OCI-LY3 (cell line): ENCODE measurements at regions not wholly inside any gene's neighbourhood (a gene's known extent, or its start where the extent isn't known, plus 50 kb on each side); places are given as distances from the start of the nearest gene placed in this dataset.

Experiments used
- EZH2phosphoT487 ChIP-seq: fragments of 200-600 bp; shearing (Covaris generic); IDR thresholded peaks from 2 replicates; pipeline ENCODE4 v1.6.1; 2018; ENCODE audit warnings: antibody characterized with exemption, mixed run types, low read depth
- TF ChIP-seq, protein P1 (sequence below): fragments of 200-600, 300-600 bp; sonication (generic); IDR thresholded peaks from 2 replicates; pipeline ENCODE4 v1.5.1; 2014; ENCODE audit warnings: antibody characterized with exemption, low read length, low read depth

DNA sequence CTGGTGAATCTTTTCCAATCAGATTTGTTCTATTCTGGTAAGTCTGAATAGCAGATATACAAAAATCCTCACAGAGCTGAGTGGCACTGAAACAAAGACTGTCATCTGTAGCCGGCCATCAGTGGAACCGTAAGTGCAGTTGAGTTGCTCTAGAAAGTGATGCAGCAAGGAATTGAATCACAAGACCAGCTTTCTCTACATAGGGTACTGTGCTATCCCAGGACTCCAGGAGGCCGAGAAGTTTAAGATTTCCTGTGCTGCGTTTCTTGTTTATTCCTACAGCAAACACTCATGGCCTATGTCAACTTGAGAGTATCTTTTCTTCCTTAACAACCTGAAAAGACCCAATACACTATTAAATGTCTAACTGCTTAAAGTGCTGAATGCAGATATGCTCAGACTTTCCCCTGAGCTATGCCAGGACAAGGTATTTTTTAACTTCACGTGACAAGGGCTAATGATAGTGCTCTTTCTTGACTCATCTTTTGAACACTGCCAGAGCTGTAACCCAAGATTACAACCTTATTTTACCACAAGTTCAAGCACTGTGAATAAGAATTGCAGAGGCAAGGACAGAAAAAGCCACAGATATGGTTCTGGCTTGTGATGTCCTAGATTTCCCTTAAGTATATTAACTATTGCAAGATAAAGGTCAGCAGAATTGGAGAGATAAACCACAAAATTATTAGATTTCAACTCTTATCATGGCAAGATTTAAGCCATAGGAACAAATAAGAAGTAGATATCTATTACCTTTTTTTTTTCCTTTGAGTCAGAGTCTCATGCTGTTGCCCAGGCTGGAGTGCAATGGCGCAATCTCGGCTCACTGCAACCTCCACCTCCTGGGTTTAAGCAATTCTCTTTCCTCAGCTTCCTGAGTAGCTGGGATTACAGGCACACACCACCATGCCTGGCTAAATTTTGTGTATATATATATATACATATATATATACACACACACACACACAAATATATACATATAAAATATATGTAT lies 71.6 kb downstream of the GJA1 start:
- TF ChIP-seq, protein P1, sequence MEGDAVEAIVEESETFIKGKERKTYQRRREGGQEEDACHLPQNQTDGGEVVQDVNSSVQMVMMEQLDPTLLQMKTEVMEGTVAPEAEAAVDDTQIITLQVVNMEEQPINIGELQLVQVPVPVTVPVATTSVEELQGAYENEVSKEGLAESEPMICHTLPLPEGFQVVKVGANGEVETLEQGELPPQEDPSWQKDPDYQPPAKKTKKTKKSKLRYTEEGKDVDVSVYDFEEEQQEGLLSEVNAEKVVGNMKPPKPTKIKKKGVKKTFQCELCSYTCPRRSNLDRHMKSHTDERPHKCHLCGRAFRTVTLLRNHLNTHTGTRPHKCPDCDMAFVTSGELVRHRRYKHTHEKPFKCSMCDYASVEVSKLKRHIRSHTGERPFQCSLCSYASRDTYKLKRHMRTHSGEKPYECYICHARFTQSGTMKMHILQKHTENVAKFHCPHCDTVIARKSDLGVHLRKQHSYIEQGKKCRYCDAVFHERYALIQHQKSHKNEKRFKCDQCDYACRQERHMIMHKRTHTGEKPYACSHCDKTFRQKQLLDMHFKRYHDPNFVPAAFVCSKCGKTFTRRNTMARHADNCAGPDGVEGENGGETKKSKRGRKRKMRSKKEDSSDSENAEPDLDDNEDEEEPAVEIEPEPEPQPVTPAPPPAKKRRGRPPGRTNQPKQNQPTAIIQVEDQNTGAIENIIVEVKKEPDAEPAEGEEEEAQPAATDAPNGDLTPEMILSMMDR: no peak
- TF ChIP-seq EZH2phosphoT487: no peak
